NB4 (cell line): ENCODE measurements at regions not wholly inside any gene's neighbourhood (a gene's known extent, or its start where the extent isn't known, plus 50 kb on each side); places are given as distances from the start of the nearest gene placed in this dataset.

Source experiments
- POLR2A ChIP-seq: IDR thresholded peaks from 2 replicates; pipeline ENCODE4 v1.6.1; 2011; ENCODE audit warnings: mild to moderate bottlenecking; ENCODE audit not compliant: insufficient read length; ENCODE audit errors: extremely low read depth
- TF ChIP-seq, protein P1 (sequence below): IDR thresholded peaks from one replicate; pipeline ENCODE4 v1.5.1; 2012; ENCODE audit warnings: low read depth, low read length
- TF ChIP-seq, protein P2 (sequence below): IDR thresholded peaks from 2 replicates; pipeline ENCODE4 v1.6.1; 2011; ENCODE audit warnings: low read depth, low read length

DNA sequence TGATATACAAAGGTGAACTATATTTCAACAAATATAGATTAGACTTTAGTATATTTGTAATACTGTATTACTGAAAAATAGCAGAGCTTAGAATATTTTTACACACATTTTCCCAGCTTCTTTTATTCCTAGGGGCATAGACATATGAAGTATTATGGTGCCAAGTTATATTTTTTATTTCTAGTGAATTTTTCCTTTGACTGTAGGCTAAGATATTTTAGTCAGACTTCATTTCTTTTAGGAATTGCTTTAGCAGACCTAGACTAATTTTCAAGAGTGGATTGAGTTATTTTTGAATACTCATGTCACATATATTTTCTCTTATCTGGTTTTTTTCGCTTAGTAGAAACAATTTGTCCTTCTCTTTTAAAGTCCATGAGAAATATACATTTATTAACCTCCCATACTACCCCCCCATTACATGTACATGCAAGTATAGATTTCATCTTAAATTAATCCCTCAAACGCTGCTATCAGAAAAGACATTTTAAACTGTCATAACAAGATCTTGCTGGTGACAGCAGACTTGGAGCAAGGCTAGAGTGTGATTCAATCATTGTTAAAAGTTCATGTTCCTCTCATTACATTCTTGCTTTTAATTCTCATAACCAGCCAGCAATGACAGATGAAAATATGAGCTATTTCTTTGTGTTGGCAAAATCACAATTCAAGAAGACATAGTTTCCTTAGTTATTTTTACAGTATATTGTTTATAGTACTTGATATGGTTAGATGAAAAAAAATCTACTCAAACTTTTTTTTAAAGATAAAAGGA is 456.1 kb downstream of the AEBP2 start:
- TF ChIP-seq, protein P1, sequence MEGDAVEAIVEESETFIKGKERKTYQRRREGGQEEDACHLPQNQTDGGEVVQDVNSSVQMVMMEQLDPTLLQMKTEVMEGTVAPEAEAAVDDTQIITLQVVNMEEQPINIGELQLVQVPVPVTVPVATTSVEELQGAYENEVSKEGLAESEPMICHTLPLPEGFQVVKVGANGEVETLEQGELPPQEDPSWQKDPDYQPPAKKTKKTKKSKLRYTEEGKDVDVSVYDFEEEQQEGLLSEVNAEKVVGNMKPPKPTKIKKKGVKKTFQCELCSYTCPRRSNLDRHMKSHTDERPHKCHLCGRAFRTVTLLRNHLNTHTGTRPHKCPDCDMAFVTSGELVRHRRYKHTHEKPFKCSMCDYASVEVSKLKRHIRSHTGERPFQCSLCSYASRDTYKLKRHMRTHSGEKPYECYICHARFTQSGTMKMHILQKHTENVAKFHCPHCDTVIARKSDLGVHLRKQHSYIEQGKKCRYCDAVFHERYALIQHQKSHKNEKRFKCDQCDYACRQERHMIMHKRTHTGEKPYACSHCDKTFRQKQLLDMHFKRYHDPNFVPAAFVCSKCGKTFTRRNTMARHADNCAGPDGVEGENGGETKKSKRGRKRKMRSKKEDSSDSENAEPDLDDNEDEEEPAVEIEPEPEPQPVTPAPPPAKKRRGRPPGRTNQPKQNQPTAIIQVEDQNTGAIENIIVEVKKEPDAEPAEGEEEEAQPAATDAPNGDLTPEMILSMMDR: no peak
- TF ChIP-seq, protein P2, sequence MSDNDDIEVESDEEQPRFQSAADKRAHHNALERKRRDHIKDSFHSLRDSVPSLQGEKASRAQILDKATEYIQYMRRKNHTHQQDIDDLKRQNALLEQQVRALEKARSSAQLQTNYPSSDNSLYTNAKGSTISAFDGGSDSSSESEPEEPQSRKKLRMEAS: no peak
- TF ChIP-seq POLR2A: no peak
